WERI-Rb-1 (cell line): ENCODE measurements at regions not wholly inside any gene's neighbourhood (a gene's known extent, or its start where the extent isn't known, plus 50 kb on each side); places are given as distances from the start of the nearest gene placed in this dataset.

ENCODE experiments used
- DNase-seq: peaks from one replicate; pipeline ENCODE4 v3.0.0-alpha.2; 2020
- H3K27ac ChIP-seq: fragments of 250-450 bp; sonication (Bioruptor Pico); 2 replicates; pipeline ENCODE4 v1.5.1; 2020; ENCODE audit warnings: mild to moderate bottlenecking, moderate library complexity
- H3K27me3 ChIP-seq: fragments of 250-450 bp; sonication (Bioruptor Pico); 2 replicates; pipeline ENCODE4 v1.5.1; 2021; ENCODE audit warnings: mild to moderate bottlenecking, low read depth, moderate library complexity; ENCODE audit not compliant: insufficient read depth, severe bottlenecking
- H3K36me3 ChIP-seq: fragments of 250-450 bp; sonication (Bioruptor Pico); 2 replicates; pipeline ENCODE4 v1.5.1; 2020; ENCODE audit warnings: mild to moderate bottlenecking, moderate library complexity
- H3K4me3 ChIP-seq: 2 replicates; pipeline ENCODE4 v1.5.1; 2011; ENCODE audit warnings: low read depth, mild to moderate bottlenecking, control low read depth, low read length
- H3K9me3 ChIP-seq: fragments of 250-450 bp; sonication (Bioruptor Pico); 2 replicates; pipeline ENCODE4 v1.5.1; 2021; ENCODE audit warnings: mild to moderate bottlenecking, moderate library complexity; ENCODE audit not compliant: severe bottlenecking
- TF ChIP-seq, protein P1 (sequence below): IDR thresholded peaks from 2 replicates; pipeline ENCODE4 v1.5.1; 2011; ENCODE audit warnings: low read depth, mild to moderate bottlenecking, control low read depth, inconsistent platforms, low read length

DNA sequence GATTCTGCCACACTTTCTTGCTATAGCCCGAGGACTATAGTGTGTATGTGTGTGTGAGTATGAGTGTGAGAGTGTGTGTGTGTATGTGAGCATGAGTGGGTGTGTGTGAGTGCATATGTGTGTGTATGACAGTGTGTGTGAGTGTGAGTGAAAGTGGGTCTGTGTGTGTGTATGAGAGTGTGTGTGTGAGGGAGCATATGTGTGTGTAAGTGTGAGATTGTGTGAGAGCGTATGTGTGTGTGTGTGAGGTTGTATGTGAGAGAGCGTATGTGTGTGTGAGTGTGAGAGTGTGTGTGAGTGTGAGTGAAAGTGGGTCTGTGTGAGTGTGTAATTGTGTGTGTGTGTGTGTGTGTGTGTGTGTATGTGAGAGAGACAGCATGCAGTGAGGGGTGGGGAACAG lies 89.0 kb upstream of the ACSL3 start:
- H3K9me3 ChIP-seq, result no peaks in the 10 kb centered on the region
- no peak for DNase-seq
- TF ChIP-seq, protein P1, sequence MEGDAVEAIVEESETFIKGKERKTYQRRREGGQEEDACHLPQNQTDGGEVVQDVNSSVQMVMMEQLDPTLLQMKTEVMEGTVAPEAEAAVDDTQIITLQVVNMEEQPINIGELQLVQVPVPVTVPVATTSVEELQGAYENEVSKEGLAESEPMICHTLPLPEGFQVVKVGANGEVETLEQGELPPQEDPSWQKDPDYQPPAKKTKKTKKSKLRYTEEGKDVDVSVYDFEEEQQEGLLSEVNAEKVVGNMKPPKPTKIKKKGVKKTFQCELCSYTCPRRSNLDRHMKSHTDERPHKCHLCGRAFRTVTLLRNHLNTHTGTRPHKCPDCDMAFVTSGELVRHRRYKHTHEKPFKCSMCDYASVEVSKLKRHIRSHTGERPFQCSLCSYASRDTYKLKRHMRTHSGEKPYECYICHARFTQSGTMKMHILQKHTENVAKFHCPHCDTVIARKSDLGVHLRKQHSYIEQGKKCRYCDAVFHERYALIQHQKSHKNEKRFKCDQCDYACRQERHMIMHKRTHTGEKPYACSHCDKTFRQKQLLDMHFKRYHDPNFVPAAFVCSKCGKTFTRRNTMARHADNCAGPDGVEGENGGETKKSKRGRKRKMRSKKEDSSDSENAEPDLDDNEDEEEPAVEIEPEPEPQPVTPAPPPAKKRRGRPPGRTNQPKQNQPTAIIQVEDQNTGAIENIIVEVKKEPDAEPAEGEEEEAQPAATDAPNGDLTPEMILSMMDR, result no peak
- H3K27ac ChIP-seq, result no peak overlapping the region
- H3K27me3 ChIP-seq, result no peaks in the 10 kb centered on the region
- H3K36me3 ChIP-seq, result no peaks in the 10 kb centered on the region
- H3K4me3 ChIP-seq, result no peak overlapping the region

GRCh38 chr2:222774941-222775340 lies 85.9 kb upstream of the ACSL3 start:
- H3K9me3 ChIP-seq, result no peaks in the 10 kb centered on the region
- TF ChIP-seq, protein P1, result no peak
- no peaks in the 10 kb centered on the region for H3K36me3 ChIP-seq
- DNase-seq, result no peak
- no peak overlapping the region for H3K27ac ChIP-seq
- no peaks in the 10 kb centered on the region for H3K27me3 ChIP-seq
- H3K4me3 ChIP-seq, result no peak overlapping the region

GRCh38 chr2:222776792-222777191 lies 84.0 kb upstream of the ACSL3 start:
- H3K27ac ChIP-seq, result no peak overlapping the region
- no peaks in the 10 kb centered on the region for H3K9me3 ChIP-seq

GRCh38 chr2:222778400-222778799 lies 82.4 kb upstream of the ACSL3 start:
- TF ChIP-seq, protein P1, result no peak
- no peak for DNase-seq

More at GRCh38 chr2:222776792-222777191, 84.0 kb upstream of the ACSL3 start:
- H3K36me3 ChIP-seq, result no peaks in the 10 kb centered on the region
- H3K4me3 ChIP-seq, result no peak overlapping the region
- TF ChIP-seq, protein P1, result no peak
- peak; percentile 43 for DNase-seq
- no peaks in the 10 kb centered on the region for H3K27me3 ChIP-seq

DNA sequence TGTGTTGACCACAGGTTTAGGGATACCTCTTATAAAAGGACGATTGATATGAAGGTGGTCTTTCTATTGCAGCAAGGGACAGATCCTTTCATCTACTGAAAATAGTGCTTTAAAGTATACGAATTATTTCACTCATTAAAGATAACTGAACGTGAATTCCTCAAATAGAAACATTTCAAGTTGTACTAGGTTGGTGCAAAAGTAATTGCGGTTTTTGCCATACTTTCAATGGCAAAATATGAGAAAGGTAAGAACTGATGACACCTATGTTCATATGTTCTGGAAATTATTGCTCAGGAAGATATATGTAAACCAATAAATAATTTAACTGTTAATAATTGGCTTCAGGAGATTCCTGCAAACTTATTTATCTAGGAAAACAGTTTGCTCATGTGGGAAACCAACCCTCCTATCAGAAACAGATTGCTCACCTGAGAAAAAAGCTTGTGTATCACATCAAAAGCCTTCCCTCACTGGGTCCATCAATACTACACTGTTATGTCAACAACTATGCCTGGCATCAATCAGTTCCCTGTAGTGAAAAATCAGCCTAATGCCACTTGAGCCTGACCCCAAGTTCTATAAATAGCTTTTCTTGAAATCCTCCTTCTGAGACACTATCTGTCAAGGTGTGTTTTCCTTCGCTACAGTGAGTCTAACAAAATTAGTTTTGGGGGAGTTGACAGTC lies 81.5 kb upstream of the ACSL3 start:
- H3K27ac ChIP-seq, result no peak overlapping the region
- H3K4me3 ChIP-seq, result no peak overlapping the region
- no peak for DNase-seq
- no peaks in the 10 kb centered on the region for H3K36me3 ChIP-seq
- no peaks in the 10 kb centered on the region for H3K27me3 ChIP-seq
- H3K9me3 ChIP-seq, result no peaks in the 10 kb centered on the region
- TF ChIP-seq, protein P1, result no peak

More at GRCh38 chr2:222778400-222778799, 82.4 kb upstream of the ACSL3 start:
- H3K9me3 ChIP-seq, result no peaks in the 10 kb centered on the region
- no peaks in the 10 kb centered on the region for H3K36me3 ChIP-seq
- no peak overlapping the region for H3K27ac ChIP-seq
- H3K4me3 ChIP-seq, result no peak overlapping the region
- no peaks in the 10 kb centered on the region for H3K27me3 ChIP-seq

DNA sequence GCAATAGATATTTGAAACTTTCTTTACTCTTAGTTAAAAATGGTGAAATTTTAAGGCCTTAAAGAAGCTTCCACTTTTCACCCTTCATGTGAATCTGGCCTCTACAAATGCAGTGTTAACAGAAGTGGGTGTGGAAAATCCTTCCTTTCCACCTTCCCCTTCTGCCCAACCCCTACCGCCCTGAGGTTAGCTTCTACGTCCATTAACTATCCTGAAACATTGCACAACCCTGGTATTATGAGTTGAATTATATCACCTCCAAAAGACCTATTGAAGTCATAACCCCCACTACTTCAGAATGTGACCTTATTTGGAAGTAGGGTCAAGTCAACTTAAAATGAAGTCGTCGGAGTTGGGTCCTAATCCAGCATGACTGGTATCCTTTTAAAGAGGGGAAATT lies 80.8 kb upstream of the ACSL3 start:
- no peak overlapping the region for H3K4me3 ChIP-seq
- no peak for DNase-seq
- H3K9me3 ChIP-seq, result no peaks in the 10 kb centered on the region
- no peaks in the 10 kb centered on the region for H3K27me3 ChIP-seq
- no peaks in the 10 kb centered on the region for H3K36me3 ChIP-seq
- no peak overlapping the region for H3K27ac ChIP-seq
- TF ChIP-seq, protein P1, result no peak
